Ramos (cell line): ENCODE measurements at regions not wholly inside any gene's neighbourhood (a gene's known extent, or its start where the extent isn't known, plus 50 kb on each side); places are given as distances from the start of the nearest gene placed in this dataset.

Source experiments
- in situ Hi-C: fragments of 300-500 bp; cut with MboI; formaldehyde crosslinking; loops from one replicate; pipeline ENCODE4 v1.14.3; 2022; ENCODE audit warnings: low sequenced_read_pairs; ENCODE audit not compliant: unreplicated experiment

- in situ Hi-C loops, result no loop called here
Measured at GRCh38 chr20:24738058-24738775, 210.9 kb upstream of the CST7 start.

DNA sequence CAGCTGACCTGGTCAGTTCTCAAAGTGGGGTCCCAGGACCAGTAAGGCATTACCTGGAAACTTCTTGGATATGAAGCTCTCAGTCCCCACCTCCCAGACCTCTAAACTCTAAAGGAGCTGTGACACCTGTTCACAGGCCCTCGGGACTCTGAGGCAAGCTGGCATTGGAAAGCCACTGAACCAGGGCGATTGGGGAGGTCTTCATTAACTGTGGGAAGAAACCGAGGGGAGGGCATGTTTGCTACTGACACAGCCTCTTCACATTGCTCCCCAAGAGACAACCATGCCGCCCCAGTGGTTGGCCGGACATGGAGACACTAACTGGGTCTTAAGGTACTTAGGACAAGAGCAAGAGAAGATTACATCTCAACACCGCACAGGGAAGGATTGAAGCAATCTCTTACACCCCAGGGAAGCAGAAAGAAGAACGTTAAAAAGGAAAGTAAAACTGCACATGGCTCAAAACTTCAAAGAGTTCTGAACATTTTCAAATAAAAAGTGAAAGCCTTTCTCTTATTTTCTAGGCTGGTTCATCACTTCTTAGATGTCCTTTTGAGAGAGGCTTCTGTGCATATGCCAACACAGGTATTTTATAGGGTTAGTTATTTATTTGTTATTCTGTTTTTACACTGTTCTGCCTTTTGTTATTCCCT, 210.0 kb upstream of the CST7 start:
- in situ Hi-C loops, result no loop called here

GRCh38 chr20:24739746-24740145, 209.3 kb upstream of the CST7 start:
- in situ Hi-C loops, result no loop called here

- in situ Hi-C loops, result no loop called here
Measured at GRCh38 chr20:24741493-24742072, 207.5 kb upstream of the CST7 start.

- in situ Hi-C loops, result no loop called here
Measured at GRCh38 chr20:24742436-24742835, 206.6 kb upstream of the CST7 start.

GRCh38 chr20:24742989-24743388, 206.1 kb upstream of the CST7 start:
- in situ Hi-C loops, result no loop called here

DNA sequence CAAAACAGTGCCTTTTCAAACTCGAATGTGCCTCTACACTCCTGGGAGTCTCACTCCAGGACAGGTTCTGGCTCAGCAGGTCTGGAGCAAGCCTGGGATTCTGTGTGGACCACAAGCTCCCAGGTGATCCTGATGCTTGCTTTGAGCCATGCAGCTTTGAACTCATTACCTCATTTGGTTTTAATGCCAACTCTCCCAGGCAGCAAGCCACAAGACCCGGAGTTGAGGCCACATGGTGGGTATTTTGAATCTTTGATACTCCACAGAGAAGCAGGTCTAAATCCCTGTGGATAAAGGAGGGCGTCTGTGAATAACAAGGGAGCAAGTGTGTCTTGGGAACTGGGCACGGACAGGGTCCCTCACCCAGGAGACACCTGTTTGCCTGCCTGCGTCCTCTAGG, 205.4 kb upstream of the CST7 start:
- in situ Hi-C loops, result no loop called here

DNA sequence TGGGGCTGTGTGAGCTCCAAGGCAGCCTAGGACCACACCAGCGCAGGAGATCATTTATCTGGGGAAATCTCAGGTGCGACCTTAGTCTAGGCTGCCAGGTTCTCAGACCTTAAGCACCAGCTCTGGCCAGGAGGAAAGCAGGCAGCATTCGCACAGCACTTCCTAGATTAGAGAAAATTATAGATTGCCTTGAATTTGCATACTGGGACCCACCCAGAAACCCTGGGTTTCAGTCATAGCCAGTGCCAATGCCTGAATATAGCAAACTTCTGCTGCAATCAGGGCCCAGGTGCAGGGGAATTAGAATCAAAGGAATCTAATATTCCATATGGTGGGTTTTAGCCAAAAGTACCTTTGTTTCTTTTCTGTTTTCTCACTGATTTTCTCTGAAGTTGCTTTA, 204.3 kb upstream of the CST7 start:
- in situ Hi-C loops, result no loop called here

DNA sequence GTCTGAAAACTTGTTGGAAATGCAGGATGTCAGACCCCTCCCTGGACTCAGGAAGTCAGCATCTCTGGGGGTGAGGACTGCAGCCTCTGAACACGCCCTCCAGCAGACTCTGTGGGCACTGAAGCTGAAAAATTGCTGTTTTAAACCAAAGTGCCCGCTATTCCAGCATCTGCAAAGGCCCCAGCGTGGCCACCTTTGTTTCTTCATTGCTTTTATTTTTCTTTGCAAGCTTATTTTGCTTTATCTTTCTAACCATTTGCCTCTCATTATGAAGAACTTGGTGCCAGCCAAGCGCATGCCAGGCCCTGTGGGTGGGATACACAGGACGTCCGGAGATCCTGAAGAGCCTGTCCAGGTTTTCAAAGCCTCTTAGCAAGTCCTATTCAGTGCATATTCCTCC, 203.9 kb upstream of the CST7 start:
- in situ Hi-C loops, result no loop called here

GRCh38 chr20:24745617-24746350, 203.3 kb upstream of the CST7 start:
- in situ Hi-C loops, result no loop called here

DNA sequence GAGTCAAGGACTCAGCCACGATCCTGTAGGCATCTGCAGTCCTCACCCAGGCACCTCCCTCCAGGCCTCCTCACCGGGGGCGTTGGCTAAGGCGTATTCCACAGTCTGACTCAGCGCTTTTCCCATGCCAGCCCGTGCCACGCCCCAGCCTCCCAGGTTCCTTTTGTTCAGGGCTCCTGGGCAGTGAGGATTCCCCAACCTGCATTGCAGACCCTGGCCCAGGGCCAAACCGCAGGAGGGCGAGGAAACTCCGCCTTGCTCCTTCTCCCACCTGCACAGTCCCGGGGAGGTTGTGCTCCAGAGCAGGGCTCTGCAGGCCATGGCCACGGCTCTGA, 202.8 kb upstream of the CST7 start:
- in situ Hi-C loops, result no loop called here

DNA sequence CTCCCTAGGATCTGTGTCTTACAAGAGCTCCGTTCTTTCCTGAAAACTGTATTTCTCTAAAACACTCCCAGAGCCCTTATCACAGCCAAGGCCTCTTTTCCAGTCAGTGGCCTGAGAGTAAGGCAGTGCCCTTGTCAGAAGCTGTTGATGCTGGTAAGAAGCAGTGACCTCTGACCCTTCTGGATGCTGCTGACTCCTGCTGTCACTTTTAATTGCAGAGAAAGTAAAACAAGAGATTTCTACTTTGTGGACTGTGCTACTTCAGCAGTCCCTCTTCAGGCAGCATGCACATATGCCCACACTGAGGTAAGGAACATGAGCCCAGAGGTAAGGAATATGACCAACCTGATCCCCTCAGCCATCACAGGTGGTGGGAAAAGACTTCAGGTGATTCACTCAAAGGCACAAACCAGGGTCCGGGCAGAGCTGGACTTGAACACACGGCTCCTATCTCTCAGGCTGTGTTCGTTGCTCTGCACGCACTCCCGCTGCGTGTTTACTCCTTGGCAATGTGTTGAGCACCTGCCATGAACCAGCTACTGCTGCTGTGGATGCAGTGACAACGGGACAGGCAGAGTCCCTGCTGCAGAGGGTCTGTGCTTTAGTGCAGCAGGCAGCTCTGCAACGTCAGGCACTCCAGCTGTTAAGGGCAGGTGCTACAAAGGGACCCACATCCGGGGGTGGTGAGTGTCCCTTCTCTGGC, 201.9 kb upstream of the CST7 start:
- in situ Hi-C loops, result no loop called here

DNA sequence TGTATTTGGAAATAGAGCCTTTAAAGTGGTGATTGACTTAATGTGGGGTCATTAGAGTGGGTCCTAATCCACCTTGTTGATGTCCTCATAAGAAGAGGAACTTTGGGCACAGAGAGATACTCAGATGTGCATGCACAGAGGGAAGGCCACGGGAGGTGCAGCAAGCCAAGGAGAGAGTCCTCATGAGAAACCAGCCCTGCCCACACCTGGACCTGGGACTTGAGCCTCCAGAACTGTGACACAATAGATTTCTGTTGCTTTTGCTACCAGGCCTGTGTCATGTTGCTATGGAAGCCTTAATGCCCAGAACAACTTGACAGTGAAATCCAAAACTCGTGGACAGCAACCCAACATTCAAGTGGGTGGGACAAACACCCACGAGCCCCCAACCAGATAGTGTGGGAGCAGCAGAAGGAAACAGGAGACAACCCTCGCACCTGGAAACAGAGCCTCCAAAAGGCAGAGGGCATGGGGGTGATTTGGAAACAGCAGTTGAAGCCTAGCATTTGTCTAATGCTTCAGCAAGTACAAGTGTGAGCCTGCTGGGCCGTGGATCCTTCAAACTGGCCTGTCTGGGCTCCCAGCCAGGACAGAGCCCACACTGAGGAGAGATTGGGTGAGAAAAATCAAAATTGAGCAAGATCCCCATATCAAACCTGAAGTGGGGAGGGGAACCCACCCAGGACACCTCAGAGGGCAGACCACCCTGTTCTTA, 201.0 kb upstream of the CST7 start:
- in situ Hi-C loops, result no loop called here

- in situ Hi-C loops, result no loop called here
Measured at GRCh38 chr20:24751551-24751950, 197.5 kb upstream of the CST7 start.

- in situ Hi-C loops, result no loop called here
Measured at GRCh38 chr20:24752612-24753011, 196.5 kb upstream of the CST7 start.

- in situ Hi-C loops, result no loop called here
Measured at GRCh38 chr20:24753130-24753529, 195.9 kb upstream of the CST7 start.

DNA sequence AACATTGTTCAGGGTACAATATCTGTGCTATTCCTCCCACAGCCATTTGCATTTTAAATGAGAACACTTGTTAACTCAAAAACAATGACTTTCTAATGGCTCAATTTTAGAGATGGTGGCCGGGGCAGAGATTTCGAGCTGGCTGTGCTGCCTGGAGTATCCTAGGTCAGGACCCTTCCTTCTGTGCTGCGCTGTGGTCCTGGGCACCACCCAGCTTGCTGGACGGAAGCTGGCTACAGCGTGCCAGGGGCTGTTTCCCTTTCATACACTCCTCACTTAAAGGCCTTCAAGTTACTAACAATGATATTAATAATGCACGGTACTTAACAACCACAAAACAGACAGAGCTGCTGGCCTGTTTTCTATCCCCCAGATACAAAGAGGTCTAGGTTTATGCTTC, 194.4 kb upstream of the CST7 start:
- in situ Hi-C loops, result no loop called here

DNA sequence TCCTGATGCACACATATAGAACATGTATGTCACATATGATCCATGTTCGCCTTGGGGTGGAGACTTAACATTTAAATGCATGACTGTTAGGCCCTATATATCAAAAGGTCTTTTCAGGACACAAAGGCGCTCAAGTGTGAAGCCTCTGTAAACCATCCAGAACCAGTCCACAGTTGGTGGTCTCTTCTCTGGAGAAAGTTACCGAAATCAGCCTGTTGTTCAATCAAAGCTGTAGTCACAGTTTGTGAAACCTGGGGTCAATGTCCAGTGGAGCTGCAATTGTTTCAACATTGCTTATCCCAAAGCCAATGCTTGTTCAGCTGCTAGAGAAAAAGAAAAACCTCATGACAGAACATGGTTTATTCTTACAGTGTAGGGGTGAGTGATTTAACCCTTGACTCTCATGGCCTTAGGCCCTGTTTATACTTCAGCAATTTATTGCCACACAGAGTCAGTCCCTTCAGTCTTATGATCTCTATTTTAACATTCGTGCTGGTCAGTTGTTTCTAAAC, 193.6 kb upstream of the CST7 start:
- in situ Hi-C loops, result no loop called here

DNA sequence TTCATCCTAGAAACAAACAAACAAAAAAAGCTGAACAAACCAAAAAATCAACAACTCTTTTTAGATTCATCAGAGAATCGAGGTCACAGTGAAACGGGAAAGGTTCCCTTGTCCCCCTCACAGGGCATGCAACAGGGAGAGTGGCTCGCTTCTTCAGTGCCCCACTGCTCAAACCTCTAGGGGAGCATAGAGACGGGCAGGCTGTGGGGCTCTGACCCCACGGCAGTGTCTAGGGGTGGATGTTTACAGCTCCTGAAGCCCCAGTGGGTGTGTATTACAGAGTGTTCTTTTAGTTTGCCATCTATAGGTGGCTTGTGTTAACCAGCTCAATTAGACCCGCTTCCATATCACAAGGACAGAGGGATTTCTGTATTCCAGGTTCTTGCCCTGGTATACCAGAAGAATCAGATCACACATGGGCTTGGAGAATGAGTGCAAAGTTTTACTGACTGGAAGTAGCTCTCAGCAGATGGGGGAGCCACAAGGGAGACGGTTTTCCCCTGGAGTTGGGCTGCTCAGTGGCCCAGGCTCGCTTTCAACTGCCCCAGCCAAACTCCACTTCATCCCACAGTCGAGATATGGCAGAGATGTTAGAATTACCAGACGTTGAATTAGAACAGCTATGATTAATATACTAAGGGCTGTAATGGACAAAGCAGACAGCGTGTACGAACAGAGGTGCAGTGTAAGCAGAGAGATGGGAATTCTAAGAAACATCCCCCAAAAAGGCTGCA, 192.6 kb upstream of the CST7 start:
- in situ Hi-C loops, result no loop called here
